ENCODE measurements at regions not wholly inside any gene's neighbourhood (a gene's known extent, or its start where the extent isn't known, plus 50 kb on each side); places are given as distances from the start of the nearest gene placed in this dataset.

DNA sequence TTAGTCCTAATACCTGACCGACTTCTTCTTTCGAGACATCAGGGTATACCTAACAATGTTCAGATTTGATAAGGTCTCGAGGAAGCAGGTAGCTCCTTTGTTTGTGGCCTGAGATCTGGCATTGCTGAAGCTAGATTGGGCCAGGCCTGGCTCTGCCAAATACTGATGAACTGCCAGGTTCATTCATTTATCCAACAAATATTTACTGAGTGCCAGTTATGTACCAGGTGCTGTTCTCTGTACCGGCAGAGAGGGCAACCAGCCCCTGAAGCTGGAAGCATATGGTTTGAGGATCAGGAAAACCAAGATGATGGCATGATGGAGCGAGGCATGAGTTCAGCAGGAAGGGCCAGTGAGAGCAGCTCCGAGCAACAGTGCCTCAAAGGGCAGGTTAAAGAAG lies 196.2 kb upstream of the NSMCE3 start:
- Mint-ChIP-seq H3K27me3 (ENCODE audit: insufficient read depth) (peaks cover 11% of the 10 kb centered on the region; the same call in 1 of the 2 replicates), H3K9me3 (no peaks in the 10 kb centered on the region), H3K4me1 (ENCODE audit: low read depth) (no peaks in the 10 kb centered on the region), H3K27ac (no peak overlapping the region), H3K36me3 (ENCODE audit: low read depth) (no peaks in the 10 kb centered on the region), H3K4me3 (no peak overlapping the region)
- TF ChIP-seq, protein P1, sequence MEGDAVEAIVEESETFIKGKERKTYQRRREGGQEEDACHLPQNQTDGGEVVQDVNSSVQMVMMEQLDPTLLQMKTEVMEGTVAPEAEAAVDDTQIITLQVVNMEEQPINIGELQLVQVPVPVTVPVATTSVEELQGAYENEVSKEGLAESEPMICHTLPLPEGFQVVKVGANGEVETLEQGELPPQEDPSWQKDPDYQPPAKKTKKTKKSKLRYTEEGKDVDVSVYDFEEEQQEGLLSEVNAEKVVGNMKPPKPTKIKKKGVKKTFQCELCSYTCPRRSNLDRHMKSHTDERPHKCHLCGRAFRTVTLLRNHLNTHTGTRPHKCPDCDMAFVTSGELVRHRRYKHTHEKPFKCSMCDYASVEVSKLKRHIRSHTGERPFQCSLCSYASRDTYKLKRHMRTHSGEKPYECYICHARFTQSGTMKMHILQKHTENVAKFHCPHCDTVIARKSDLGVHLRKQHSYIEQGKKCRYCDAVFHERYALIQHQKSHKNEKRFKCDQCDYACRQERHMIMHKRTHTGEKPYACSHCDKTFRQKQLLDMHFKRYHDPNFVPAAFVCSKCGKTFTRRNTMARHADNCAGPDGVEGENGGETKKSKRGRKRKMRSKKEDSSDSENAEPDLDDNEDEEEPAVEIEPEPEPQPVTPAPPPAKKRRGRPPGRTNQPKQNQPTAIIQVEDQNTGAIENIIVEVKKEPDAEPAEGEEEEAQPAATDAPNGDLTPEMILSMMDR (IDR thresholded peaks at IDR 0.05) = no peak
- no peak for DNase-seq

DNA sequence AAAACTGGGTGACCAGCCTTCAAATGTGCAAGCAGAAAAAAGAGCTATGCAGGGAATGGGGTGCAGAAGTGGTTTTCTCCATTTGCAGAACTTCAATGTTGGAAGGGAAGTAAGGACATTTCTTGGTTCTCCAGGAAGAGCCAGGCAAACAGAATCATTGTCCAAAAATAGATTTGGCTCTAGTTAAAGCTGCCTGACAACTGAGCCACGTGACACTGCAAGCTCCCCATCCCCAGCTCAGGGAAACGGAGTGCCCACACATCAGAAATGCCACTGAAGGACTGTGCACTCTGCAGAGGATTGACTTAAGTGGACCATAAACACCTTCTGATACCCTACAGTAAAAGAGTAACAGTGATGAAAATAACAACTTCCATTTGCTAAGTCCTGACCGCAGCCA lies 195.6 kb upstream of the NSMCE3 start:
- TF ChIP-seq, protein P1 (IDR thresholded peaks at IDR 0.05) = no peak
- no peak for DNase-seq
- peaks cover 6% of the 10 kb centered on the region; the same call in 1 of the 2 replicates for H3K27me3 Mint-ChIP-seq (ENCODE audit: insufficient read depth)
- no peaks in the 10 kb centered on the region for H3K9me3 Mint-ChIP-seq
- H3K36me3 Mint-ChIP-seq (ENCODE audit: low read depth) = no peaks in the 10 kb centered on the region
- no peak overlapping the region for H3K4me3 Mint-ChIP-seq
- no peak overlapping the region for H3K27ac Mint-ChIP-seq
- no peaks in the 10 kb centered on the region for H3K4me1 Mint-ChIP-seq (ENCODE audit: low read depth)

DNA sequence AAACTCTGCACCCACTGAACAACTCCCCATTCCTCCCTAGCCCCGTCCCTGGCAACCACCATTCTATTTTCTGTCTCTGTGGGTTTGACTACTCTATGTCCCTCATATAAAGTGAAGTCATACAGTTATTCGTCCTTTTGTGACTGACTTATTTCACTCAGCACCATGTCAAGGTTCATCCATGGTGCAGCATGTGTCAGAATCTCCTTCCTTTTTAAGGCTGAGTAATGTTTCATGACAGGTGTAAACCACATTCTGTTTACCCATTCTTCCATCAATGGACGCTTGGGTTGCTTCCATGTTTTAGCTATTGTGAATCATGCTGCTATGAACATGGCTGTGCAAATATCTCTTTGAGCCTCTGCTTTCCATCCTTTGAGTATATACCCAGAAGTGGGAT lies 192.3 kb upstream of the NSMCE3 start:
- TF ChIP-seq, protein P1 (IDR thresholded peaks at IDR 0.05) = no peak
- Mint-ChIP-seq H3K9me3 (no peaks in the 10 kb centered on the region; the same call in 1 of the 2 replicates), H3K36me3 (ENCODE audit: low read depth) (no peaks in the 10 kb centered on the region), H3K27me3 (ENCODE audit: insufficient read depth) (peaks cover 11% of the 10 kb centered on the region), H3K4me3 (no peak overlapping the region), H3K27ac (no peak overlapping the region), H3K4me1 (ENCODE audit: low read depth) (no peaks in the 10 kb centered on the region)
- no peak for DNase-seq

DNA sequence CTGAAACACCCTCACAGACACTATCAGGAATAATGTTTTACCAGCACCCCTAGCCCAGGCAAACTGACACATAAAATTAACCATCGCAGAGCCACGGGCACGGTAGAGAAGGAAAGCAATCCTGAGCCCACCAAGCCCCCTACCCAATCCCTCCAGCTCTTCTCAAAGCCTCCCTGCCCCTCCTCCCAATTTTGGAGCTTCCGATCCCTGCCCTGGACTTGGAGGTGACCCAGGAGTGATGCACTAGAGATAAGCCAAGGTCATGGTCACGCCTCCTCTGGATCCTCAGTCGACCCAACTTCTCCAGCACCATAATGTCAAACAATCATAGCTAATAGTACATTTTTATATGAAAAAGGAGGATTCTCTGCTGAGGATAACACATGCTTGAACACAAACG lies 188.7 kb upstream of the NSMCE3 start:
- TF ChIP-seq, protein P1 (IDR thresholded peaks at IDR 0.05) = no peak
- H3K36me3 Mint-ChIP-seq (ENCODE audit: low read depth) = no peaks in the 10 kb centered on the region
- peaks cover 18% of the 10 kb centered on the region for H3K27me3 Mint-ChIP-seq (ENCODE audit: insufficient read depth)
- H3K4me3 Mint-ChIP-seq = no peak overlapping the region
- no peak for DNase-seq
- peaks cover 2% of the 10 kb centered on the region for H3K4me1 Mint-ChIP-seq (ENCODE audit: low read depth)
- no peaks in the 10 kb centered on the region; the same call in 1 of the 2 replicates for H3K9me3 Mint-ChIP-seq
- H3K27ac Mint-ChIP-seq = no peak overlapping the region

DNA sequence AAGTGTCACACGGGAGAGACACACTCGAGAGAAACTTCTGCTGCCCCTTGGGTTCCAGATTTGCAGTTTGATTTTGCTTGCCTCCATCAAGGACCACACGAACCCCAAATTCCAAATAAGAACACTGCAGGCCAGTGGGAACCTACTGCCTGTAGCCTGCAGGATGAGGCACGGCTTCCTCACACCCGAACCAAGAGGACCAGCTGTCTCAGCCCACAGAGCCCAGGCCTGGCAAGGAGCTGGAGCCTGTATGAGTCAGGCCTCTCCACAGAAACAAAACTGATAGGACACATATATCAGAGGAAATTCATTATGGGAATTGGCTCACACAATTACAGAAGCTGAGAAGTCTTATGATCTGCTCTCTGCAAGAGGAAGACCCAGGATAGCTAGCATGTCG lies 188.1 kb upstream of the NSMCE3 start:
- TF ChIP-seq, protein P1 (IDR thresholded peaks at IDR 0.05) = no peak
- Mint-ChIP-seq H3K4me3 (no peak overlapping the region), H3K36me3 (ENCODE audit: low read depth) (no peaks in the 10 kb centered on the region), H3K9me3 (no peaks in the 10 kb centered on the region; the same call in 1 of the 2 replicates), H3K4me1 (ENCODE audit: low read depth) (peaks cover 8% of the 10 kb centered on the region), H3K27ac (no peak overlapping the region), H3K27me3 (ENCODE audit: insufficient read depth) (peaks cover 18% of the 10 kb centered on the region)
- DNase-seq = no peak

DNA sequence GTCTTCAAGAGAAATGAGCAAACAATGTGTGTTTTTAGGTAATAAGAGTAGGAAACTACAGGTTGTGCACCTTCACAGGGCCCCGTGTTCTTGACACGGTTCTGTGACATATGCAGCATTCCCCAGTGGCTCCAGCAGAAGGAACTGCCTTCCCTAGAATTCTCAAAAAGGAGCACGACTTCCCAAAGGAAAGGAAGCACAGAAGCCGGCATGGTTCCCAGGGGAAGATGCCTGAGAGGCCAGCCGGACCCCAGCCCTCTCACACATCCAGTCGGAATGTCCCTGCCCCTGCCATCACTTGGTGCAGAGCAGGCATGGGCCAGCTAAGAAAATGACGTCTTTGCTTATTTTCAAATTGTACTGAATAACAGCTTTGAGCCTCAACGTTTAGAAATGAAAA lies 187.3 kb upstream of the NSMCE3 start:
- Mint-ChIP-seq H3K4me1 (ENCODE audit: low read depth) (peaks cover 12% of the 10 kb centered on the region), H3K27ac (no peak overlapping the region), H3K27me3 (ENCODE audit: insufficient read depth) (peaks cover 18% of the 10 kb centered on the region), H3K4me3 (no peak overlapping the region), H3K36me3 (ENCODE audit: low read depth) (no peaks in the 10 kb centered on the region), H3K9me3 (no peaks in the 10 kb centered on the region; the same call in 1 of the 2 replicates)
- DNase-seq = no peak
- TF ChIP-seq, protein P1 (IDR thresholded peaks at IDR 0.05) = no peak

All from HFFc6 (cell line).